ENCODE measurements at regions not wholly inside any gene's neighbourhood (a gene's known extent, or its start where the extent isn't known, plus 50 kb on each side); places are given as distances from the start of the nearest gene placed in this dataset.

GRCh38 chr12:93288626-93289025, 89.1 kb upstream of the NUDT4 start:
- intact Hi-C loops (cut with micrococcal nuclease), result no loop called here

- intact Hi-C loops (cut with micrococcal nuclease), result no loop called here
These were observed 87.3 kb upstream of the NUDT4 start for GRCh38 chr12:93290391-93290790.

- intact Hi-C loops (cut with micrococcal nuclease), result no loop called here
These were observed 85.5 kb upstream of the NUDT4 start for GRCh38 chr12:93292213-93292612.

GRCh38 chr12:93292731-93293566, 84.8 kb upstream of the NUDT4 start:
- intact Hi-C loops (cut with micrococcal nuclease), result no loop called here

- intact Hi-C loops (cut with micrococcal nuclease), result no loop called here
These were observed 80.7 kb upstream of the NUDT4 start for GRCh38 chr12:93297032-93297431.

- intact Hi-C loops (cut with micrococcal nuclease), result no loop called here
These were observed 80.2 kb upstream of the NUDT4 start for GRCh38 chr12:93297536-93297935.

- intact Hi-C loops (cut with micrococcal nuclease), result no loop called here
These were observed 78.4 kb upstream of the NUDT4 start for GRCh38 chr12:93299262-93299846.

- intact Hi-C loops (cut with micrococcal nuclease), result no loop called here
These were observed 77.1 kb upstream of the NUDT4 start for GRCh38 chr12:93300611-93301021.

- intact Hi-C loops (cut with micrococcal nuclease), result no loop called here
These were observed 75.1 kb upstream of the NUDT4 start for GRCh38 chr12:93302331-93303229.

- intact Hi-C loops (cut with micrococcal nuclease), result no loop called here
These were observed 71.1 kb upstream of the NUDT4 start for GRCh38 chr12:93306636-93307035.

GRCh38 chr12:93308281-93308680, 69.4 kb upstream of the NUDT4 start:
- intact Hi-C loops (cut with micrococcal nuclease), result no loop called here

- intact Hi-C loops (cut with micrococcal nuclease), result no loop called here
These were observed 65.9 kb upstream of the NUDT4 start for GRCh38 chr12:93311827-93312226.

GRCh38 chr12:93314177-93314497, 63.6 kb upstream of the NUDT4 start:
- intact Hi-C loops (cut with micrococcal nuclease), result no loop called here

GRCh38 chr12:93315385-93315906, 62.3 kb upstream of the NUDT4 start:
- intact Hi-C loops (cut with micrococcal nuclease), result no loop called here

GRCh38 chr12:93315907-93316622, 61.7 kb upstream of the NUDT4 start:
- intact Hi-C loops (cut with micrococcal nuclease), result no loop called here

GRCh38 chr12:93316623-93316971, 61.1 kb upstream of the NUDT4 start:
- intact Hi-C loops (cut with micrococcal nuclease), result no loop called here

- intact Hi-C loops (cut with micrococcal nuclease), result no loop called here
These were observed 60.5 kb upstream of the NUDT4 start for GRCh38 chr12:93317227-93317626.

- intact Hi-C loops (cut with micrococcal nuclease), result no loop called here
These were observed 58.8 kb upstream of the NUDT4 start for GRCh38 chr12:93318720-93319522.

- intact Hi-C loops (cut with micrococcal nuclease), result no loop called here
These were observed 58.1 kb upstream of the NUDT4 start for GRCh38 chr12:93319523-93320050.

GRCh38 chr12:93322784-93323183, 54.9 kb upstream of the NUDT4 start:
- intact Hi-C loops (cut with micrococcal nuclease), result no loop called here

All from T-helper 2 cell treated with Interferon-gamma antibody and Interleukin-4, amounts not matched to agents 100 ng/mL and 5 ng/mL, for 36 hours (primary cell).